ENCODE measurements at regions not wholly inside any gene's neighbourhood (a gene's known extent, or its start where the extent isn't known, plus 50 kb on each side); places are given as distances from the start of the nearest gene placed in this dataset.
A peak's percentile ranks its signal among the peaks of the same experiment; 100 is the strongest.
"Not testable (repeated sequence)": the region's sequence is repeated elsewhere in the genome, so short reads cannot be mapped to it uniquely, and the experiment has no call there.

DNA sequence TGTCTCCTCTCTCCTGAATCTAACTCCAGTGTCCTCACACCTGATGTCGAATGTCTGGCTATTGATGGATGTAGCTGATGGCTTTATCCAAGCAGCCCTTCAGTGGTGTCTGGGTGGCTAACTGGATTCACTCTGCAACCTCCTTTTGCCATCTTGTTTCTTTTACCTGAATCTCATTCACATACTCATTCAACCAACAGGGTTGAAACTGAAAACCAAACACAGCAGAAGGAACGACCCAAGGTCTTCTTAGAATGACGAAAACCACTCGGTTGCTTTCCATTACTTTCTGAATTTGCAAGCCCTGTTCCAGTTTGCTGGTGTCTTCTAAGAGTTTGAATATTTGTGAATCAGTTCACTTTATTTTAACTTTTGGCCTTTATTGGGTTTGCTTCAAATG, 424.3 kb upstream of the CXADR start:
- peaks cover 3% of the 10 kb centered on the region for H3K9me3 Mint-ChIP-seq (ENCODE audit: low read depth)
- H3K4me1 Mint-ChIP-seq (ENCODE audit: low read depth): no peaks in the 10 kb centered on the region
- no peak overlapping the region for H3K4me3 Mint-ChIP-seq
- no peak overlapping the region for H3K27ac Mint-ChIP-seq
- no peaks in the 10 kb centered on the region for H3K36me3 Mint-ChIP-seq
- H3K27me3 Mint-ChIP-seq: no peaks in the 10 kb centered on the region

DNA sequence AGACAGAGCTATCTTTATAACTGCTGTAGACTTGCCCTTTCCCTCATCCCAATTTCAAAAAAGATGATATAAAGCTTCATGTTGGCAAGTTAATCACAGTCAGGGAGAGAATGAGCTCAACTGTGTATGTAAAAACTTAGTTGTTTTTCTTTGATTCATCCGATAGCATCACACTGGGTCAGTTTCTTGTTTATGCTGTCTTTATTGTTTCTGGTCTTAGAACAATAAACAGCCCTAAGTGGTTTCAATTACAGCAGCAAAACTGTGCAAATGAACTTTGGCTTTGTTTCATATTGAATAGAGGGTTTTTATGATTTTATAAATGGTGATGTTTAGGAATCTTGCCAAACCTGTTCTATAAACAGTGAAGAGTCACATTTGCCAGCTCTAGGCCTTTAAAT, 423.8 kb upstream of the CXADR start:
- Mint-ChIP-seq H3K27ac (no peak overlapping the region), H3K4me3 (no peak overlapping the region), H3K36me3 (no peaks in the 10 kb centered on the region), H3K27me3 (no peaks in the 10 kb centered on the region), H3K9me3 (ENCODE audit: low read depth) (peaks cover 3% of the 10 kb centered on the region), H3K4me1 (ENCODE audit: low read depth) (no peaks in the 10 kb centered on the region)

DNA sequence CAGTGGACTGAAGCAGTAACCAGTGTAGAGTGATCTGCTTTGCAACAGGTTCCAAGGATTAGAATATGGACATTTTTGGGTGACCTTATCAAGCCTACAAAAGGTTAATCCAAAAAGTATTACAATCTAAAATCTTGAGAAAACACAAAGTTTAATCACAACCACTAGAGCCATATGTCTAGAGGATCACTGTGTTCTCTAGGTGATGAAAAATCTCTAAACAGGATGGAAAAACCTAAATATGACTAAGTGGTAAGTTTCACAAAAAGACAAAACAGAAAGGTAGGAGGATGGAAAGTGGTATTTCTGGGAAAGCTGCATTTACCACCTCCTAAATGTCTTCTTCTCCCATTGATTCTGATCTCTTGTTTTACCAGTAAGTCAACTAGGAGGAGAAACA, 411.1 kb upstream of the CXADR start:
- Mint-ChIP-seq H3K9me3 (ENCODE audit: low read depth) (peaks cover 12% of the 10 kb centered on the region), H3K4me3 (no peak overlapping the region), H3K36me3 (no peaks in the 10 kb centered on the region), H3K4me1 (ENCODE audit: low read depth) (no peaks in the 10 kb centered on the region), H3K27me3 (no peaks in the 10 kb centered on the region), H3K27ac (no peak overlapping the region)

DNA sequence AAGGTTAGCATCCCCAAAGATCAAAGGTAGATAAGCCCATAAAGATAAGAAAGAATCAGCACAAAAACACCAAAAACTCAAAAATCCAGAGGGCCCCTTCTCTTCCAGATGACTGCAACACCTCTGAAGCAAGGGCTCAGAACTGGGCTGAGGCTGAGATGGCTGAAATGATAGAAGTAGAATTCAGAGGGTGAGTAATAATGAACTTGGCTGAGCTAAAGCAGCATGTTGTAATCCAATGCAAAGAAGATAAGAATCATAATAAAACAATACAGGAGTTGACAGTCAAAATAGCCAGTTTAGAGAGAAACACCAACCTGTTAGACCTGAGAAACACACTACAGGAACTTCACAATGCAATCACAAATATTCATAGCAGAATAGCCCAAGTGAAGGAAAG, 406.9 kb upstream of the CXADR start:
- Mint-ChIP-seq H3K4me1 (ENCODE audit: low read depth) (no peaks in the 10 kb centered on the region), H3K27me3 (no peaks in the 10 kb centered on the region), H3K36me3 (no peaks in the 10 kb centered on the region), H3K27ac (no peak overlapping the region), H3K9me3 (ENCODE audit: low read depth) (peaks cover 11% of the 10 kb centered on the region), H3K4me3 (no peak overlapping the region)

GRCh38 chr21:17114045-17114444, 398.8 kb upstream of the CXADR start:
- H3K36me3 Mint-ChIP-seq: no peaks in the 10 kb centered on the region
- no peak overlapping the region for H3K27ac Mint-ChIP-seq
- peaks cover 3% of the 10 kb centered on the region for H3K9me3 Mint-ChIP-seq (ENCODE audit: low read depth)
- no peak overlapping the region for H3K4me3 Mint-ChIP-seq
- H3K27me3 Mint-ChIP-seq: no peaks in the 10 kb centered on the region
- no peaks in the 10 kb centered on the region for H3K4me1 Mint-ChIP-seq (ENCODE audit: low read depth)

DNA sequence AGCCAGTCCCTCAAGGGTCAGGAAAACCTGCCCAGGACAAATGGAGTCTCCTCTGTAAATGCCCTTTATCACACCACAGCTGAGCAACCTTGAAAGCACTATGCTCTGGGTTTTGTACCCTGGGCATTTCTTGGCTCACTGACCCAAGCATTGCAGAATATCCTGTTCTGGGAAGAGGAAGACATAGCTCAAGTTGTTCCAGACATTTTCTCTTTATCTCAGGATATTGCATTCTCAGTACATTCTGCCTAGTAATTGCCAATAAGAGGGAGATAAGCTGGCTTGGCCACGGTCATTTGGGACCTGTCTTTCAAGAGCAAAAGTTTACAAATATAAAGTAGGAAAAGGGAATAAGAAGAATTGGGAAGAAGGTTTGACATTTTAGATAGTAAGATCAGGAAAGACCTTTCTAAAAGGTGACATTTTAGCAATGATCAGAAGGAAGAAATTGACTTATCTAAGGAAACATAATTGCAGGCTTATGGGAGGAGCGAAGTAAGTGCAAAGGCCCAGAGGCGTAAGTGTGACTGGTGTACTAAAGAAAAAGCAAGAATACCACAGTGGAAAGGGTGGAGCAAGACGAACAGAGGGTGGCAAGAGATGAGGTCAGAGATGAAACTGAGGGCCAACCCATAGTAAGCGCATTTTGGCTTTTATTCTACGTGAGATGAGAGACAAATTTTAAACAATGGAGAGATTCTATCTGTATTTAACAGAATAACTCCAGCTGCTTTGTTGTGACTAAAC, 394.0 kb upstream of the CXADR start:
- H3K27me3 Mint-ChIP-seq: no peaks in the 10 kb centered on the region
- H3K4me3 Mint-ChIP-seq: no peak overlapping the region
- no peaks in the 10 kb centered on the region for H3K4me1 Mint-ChIP-seq (ENCODE audit: low read depth)
- H3K36me3 Mint-ChIP-seq: no peaks in the 10 kb centered on the region
- no peaks in the 10 kb centered on the region for H3K9me3 Mint-ChIP-seq (ENCODE audit: low read depth)
- H3K27ac Mint-ChIP-seq: no peak overlapping the region

DNA sequence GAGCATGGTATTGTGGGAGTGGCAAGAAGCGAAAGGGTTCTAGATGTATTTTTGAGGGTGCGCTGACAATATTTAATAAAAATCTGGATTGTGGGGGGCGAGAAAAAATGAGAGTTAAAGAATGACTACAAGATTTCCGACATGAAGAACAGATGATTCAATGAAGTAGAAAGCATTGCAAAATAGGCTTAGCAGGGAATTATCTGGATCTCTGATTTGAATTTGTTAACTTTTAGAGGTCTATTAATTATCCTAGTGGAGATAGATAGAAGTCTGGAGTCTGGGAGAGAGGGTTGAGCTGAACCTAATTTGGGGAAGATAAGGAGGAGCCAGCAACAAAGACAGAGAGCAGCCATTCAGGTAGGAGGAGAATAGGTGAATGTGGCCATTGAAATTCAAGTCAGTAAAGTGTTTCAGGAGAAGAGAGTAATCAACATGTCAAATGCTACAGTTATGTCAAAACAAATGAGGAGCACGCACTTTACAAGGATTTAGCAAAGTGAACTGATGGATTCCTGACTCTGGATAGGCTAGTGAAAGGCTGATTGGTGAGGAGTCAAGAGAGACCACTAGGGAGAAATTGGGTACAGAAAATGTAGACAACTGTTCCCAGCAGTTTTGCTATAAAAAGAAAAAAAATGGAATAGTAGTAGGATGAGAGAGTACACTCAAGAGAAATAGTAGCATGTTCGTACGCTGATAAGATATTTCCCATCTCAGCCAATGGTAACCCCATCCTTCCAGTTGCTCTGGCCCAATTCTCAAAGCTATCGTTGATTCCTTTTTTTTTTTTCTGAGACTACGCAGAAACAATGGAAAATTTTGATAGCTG, 393.2 kb upstream of the CXADR start:
- no peaks in the 10 kb centered on the region for H3K36me3 Mint-ChIP-seq
- H3K4me3 Mint-ChIP-seq: no peak overlapping the region
- H3K4me1 Mint-ChIP-seq (ENCODE audit: low read depth): no peaks in the 10 kb centered on the region
- H3K27ac Mint-ChIP-seq: no peak overlapping the region
- no peaks in the 10 kb centered on the region for H3K9me3 Mint-ChIP-seq (ENCODE audit: low read depth)
- no peaks in the 10 kb centered on the region for H3K27me3 Mint-ChIP-seq

GRCh38 chr21:17127395-17127794, 385.4 kb upstream of the CXADR start:
- not testable (repeated sequence) for H3K27me3 Mint-ChIP-seq; H3K4me1 Mint-ChIP-seq (ENCODE audit: low read depth); H3K36me3 Mint-ChIP-seq; H3K27ac Mint-ChIP-seq; H3K9me3 Mint-ChIP-seq (ENCODE audit: low read depth); H3K4me3 Mint-ChIP-seq

GRCh38 chr21:17128132-17128531, 384.7 kb upstream of the CXADR start:
- H3K27me3 Mint-ChIP-seq: no peaks in the 10 kb centered on the region
- H3K4me3 Mint-ChIP-seq: no peak overlapping the region
- no peaks in the 10 kb centered on the region for H3K4me1 Mint-ChIP-seq (ENCODE audit: low read depth)
- no peak overlapping the region for H3K27ac Mint-ChIP-seq
- H3K9me3 Mint-ChIP-seq (ENCODE audit: low read depth): no peaks in the 10 kb centered on the region
- no peaks in the 10 kb centered on the region for H3K36me3 Mint-ChIP-seq

- H3K36me3 Mint-ChIP-seq; H3K9me3 Mint-ChIP-seq (ENCODE audit: low read depth); H3K4me1 Mint-ChIP-seq (ENCODE audit: low read depth); H3K27me3 Mint-ChIP-seq; H3K27ac Mint-ChIP-seq: not testable (repeated sequence)
- peak overlapping the region; percentile 58 for H3K4me3 Mint-ChIP-seq
Observed at GRCh38 chr21:17139159-17139558, 373.7 kb upstream of the CXADR start.

DNA sequence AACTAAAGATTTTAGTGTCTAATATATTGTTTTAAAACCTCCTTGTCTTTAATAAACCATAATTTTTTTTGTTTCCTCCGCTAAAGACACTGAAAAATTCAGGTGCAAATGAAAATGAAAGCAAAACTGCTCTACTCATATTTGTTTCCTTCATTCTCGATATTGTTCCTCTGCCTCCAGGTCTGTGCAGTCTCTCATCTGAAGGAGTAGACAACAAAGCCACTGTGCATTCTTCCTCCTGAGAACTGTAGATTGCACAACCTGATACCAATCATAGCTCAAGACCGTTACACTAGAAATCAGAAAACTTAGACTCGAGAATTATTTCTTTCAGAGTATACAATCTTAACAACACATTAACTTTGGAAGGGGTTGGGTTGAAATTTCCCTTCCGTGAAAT, 373.1 kb upstream of the CXADR start:
- no peaks in the 10 kb centered on the region for H3K27me3 Mint-ChIP-seq
- no peaks in the 10 kb centered on the region for H3K36me3 Mint-ChIP-seq
- H3K9me3 Mint-ChIP-seq (ENCODE audit: low read depth): no peaks in the 10 kb centered on the region
- peaks cover 4% of the 10 kb centered on the region for H3K4me1 Mint-ChIP-seq (ENCODE audit: low read depth)
- peak overlapping the region; percentile 81 for H3K4me3 Mint-ChIP-seq
- peak overlapping the region; percentile 6 for H3K27ac Mint-ChIP-seq

GRCh38 chr21:17146426-17146825, 366.4 kb upstream of the CXADR start:
- Mint-ChIP-seq H3K27me3 (no peaks in the 10 kb centered on the region), H3K4me3 (no peak overlapping the region), H3K36me3 (no peaks in the 10 kb centered on the region), H3K9me3 (ENCODE audit: low read depth) (peaks cover 9% of the 10 kb centered on the region), H3K4me1 (ENCODE audit: low read depth) (no peaks in the 10 kb centered on the region), H3K27ac (no peak overlapping the region)

GRCh38 chr21:17159697-17160096, 353.1 kb upstream of the CXADR start:
- H3K27ac Mint-ChIP-seq: no peak overlapping the region
- H3K9me3 Mint-ChIP-seq (ENCODE audit: low read depth): peaks cover 3% of the 10 kb centered on the region
- no peaks in the 10 kb centered on the region for H3K27me3 Mint-ChIP-seq
- H3K36me3 Mint-ChIP-seq: peaks cover 2% of the 10 kb centered on the region
- H3K4me3 Mint-ChIP-seq: no peak overlapping the region
- H3K4me1 Mint-ChIP-seq (ENCODE audit: low read depth): no peaks in the 10 kb centered on the region

- H3K9me3 Mint-ChIP-seq (ENCODE audit: low read depth): peaks cover 4% of the 10 kb centered on the region
- no peak overlapping the region for H3K4me3 Mint-ChIP-seq
- no peaks in the 10 kb centered on the region for H3K27me3 Mint-ChIP-seq
- no peaks in the 10 kb centered on the region for H3K36me3 Mint-ChIP-seq
- H3K4me1 Mint-ChIP-seq (ENCODE audit: low read depth): no peaks in the 10 kb centered on the region
- H3K27ac Mint-ChIP-seq: no peak overlapping the region
Observed at GRCh38 chr21:17185674-17186073, 327.2 kb upstream of the CXADR start.

DNA sequence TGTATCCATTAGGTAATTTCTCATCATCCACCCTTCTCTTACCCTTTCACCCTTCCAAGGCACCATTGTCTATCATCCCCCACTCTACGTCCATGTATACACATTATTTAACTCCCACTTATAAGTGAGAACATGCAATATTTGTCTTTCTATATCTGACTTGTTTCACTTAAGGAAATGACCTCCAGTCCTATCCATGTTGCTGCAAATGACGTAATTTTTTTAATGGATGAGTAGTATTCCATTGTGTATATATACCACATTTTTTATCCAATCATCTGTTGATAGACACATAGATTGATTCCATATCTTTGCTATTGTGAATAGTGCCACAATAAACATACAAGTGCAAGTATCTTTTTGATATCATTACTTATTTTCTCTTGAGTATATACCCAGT, 322.9 kb upstream of the CXADR start:
- peaks cover 16% of the 10 kb centered on the region for H3K9me3 Mint-ChIP-seq (ENCODE audit: low read depth)

More for the DNA sequence above, 322.9 kb upstream of the CXADR start:
- no peaks in the 10 kb centered on the region for H3K4me1 Mint-ChIP-seq (ENCODE audit: low read depth)
- peaks cover 3% of the 10 kb centered on the region for H3K36me3 Mint-ChIP-seq
- H3K27ac Mint-ChIP-seq: no peak overlapping the region
- no peak overlapping the region for H3K4me3 Mint-ChIP-seq
- H3K27me3 Mint-ChIP-seq: no peaks in the 10 kb centered on the region

All from activated naive CD8-positive, alpha-beta T cell (primary cell).